GM12872 (cell line): ENCODE measurements at regions not wholly inside any gene's neighbourhood (a gene's known extent, or its start where the extent isn't known, plus 50 kb on each side); places are given as distances from the start of the nearest gene placed in this dataset.

Experiments used
- TF ChIP-seq, protein P1 (sequence below): IDR thresholded peaks from 3 replicates; pipeline ENCODE4 v1.5.1; 2011; ENCODE audit warnings: low read depth, mild to moderate bottlenecking, low read length, moderate library complexity; ENCODE audit not compliant: insufficient read depth

DNA sequence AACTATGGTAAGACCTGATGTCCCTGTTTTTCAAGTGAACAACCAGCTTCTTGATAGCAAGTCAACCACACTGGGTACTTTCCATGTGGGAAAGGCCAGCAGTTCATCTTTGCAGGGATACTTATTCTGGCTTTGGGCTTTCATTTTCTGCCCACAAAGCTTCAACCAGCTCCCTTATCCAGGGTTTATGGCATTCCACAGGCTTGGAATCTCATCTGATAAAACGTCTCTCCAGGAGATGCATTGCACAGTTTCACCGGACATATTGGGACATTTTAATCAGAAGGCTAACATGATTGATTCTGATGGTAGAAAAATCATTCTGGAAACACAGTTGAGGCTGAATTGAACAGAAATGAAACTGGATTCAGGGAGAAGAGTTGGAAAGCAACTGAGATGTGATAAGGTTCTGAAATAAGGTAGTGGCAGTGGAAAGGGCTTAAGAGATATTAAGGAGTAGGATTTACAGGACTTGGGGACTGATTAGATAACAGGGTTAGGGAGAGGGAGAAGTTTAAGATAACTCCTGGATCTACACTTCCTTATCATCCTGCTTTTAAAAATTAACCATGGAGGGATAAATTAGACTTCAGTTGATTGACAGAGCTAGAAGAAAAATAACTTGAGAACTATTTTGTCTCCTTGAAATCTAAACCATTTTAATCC, 195.8 kb upstream of the FBXL7 start:
- TF ChIP-seq, protein P1, sequence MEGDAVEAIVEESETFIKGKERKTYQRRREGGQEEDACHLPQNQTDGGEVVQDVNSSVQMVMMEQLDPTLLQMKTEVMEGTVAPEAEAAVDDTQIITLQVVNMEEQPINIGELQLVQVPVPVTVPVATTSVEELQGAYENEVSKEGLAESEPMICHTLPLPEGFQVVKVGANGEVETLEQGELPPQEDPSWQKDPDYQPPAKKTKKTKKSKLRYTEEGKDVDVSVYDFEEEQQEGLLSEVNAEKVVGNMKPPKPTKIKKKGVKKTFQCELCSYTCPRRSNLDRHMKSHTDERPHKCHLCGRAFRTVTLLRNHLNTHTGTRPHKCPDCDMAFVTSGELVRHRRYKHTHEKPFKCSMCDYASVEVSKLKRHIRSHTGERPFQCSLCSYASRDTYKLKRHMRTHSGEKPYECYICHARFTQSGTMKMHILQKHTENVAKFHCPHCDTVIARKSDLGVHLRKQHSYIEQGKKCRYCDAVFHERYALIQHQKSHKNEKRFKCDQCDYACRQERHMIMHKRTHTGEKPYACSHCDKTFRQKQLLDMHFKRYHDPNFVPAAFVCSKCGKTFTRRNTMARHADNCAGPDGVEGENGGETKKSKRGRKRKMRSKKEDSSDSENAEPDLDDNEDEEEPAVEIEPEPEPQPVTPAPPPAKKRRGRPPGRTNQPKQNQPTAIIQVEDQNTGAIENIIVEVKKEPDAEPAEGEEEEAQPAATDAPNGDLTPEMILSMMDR = no peak

DNA sequence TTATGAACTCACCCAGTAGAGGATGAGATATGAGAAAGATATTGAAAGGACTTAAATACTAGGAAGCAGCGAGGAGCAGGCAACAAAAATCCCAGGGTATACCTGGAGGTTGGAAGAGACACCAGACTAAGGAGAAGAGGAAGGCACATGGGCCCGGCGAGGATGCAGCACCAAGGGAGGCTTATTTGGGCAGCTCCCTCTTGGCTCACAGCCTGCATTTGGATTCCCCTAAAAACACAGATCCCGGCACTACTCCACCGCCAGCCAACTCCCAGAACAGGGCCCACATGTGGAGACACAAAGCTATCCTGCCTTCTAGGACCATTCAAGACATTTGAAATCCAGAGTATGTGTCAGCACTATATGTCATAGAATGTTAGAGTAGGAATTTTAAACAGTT, 199.8 kb upstream of the FBXL7 start:
- TF ChIP-seq, protein P1 = no peak

DNA sequence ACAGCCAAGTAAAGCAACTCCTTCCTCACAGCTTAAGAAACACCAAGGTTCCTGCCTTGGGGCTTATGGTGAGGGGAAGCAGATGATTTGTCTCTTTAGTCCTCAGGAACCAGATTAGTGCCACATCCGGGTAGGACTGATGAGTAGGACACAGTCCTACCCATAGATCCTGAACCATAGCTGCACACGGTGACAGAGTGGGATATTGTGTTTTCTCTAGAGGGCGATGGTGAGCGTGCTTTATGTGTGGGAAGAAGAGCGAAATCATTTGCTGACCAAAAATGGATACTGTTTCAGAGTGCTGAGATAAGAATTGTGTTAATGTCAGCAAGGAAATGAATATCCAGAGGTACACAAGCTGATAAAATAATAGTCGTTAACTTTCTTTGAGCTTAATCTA, 209.0 kb upstream of the FBXL7 start:
- TF ChIP-seq, protein P1 = no peak

DNA sequence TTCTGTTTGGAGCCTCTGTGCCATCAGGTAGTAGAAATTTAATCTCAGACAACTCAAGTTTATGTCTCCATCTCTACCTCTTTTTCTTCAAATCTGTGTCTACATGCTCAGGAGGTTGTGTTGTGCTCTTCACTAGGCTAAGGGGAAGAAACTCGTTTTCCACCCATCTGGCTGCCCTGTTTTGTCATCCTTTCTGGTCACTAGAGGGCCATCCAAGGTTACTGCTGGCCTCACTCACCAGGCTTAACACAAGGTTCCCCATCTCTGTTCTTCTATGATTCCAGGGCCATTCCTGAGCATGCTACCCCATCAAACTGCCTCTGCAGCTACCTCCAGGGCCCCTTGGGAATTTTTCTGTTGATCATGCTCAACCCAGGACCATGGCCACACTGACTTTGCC, 213.3 kb upstream of the FBXL7 start:
- TF ChIP-seq, protein P1 = no peak

DNA sequence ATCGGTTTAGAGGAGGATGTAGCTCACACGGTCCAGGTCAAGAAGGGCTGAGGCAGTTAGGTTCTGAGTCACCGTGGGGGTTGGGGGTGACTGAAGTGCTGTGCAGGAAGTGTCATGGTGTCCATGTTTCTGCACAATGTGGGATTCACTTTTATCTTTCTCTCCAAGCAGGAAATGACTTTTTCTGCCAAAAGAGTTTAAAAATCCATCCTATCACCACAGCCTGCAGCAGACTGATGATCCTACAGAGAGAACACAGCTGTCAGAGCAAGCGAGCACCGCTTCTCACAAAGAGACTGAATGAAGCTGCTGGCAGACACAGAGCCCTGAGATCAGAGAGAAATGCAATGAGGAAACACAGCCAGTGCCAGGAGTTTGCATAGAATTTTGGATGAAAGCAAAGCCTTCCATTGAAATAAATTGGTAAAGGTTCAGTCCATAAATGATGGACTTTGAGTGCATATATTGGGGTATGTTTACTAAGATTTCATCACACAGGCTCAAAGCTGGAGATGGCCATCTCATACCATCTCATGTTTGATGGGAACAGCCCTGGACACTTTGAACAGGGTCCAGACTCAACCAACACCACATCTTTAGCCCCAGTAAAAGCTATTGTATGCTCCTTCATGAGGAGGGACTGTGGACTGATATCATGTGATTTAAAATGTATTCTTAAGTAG, 213.9 kb upstream of the FBXL7 start:
- TF ChIP-seq, protein P1 = no peak

DNA sequence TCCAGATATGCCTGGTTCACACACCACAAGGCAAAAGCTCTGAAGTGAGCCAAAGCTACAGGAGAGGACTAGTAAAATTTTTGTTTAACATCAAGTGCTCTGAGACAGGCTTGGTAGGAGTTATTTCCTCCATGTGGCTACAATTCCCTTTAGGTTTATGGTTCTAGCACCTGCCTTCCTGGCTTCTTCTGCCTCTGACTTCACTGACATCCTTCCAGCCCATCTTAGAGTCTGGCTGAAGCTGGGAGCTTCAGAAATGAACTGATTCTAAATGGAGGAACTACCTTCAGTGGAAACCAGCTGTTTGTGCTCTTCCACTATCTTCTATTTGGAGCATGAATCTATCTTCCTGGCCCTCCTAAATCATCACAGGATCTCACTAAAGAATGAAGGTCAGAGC, 215.3 kb upstream of the FBXL7 start:
- TF ChIP-seq, protein P1 = no peak

DNA sequence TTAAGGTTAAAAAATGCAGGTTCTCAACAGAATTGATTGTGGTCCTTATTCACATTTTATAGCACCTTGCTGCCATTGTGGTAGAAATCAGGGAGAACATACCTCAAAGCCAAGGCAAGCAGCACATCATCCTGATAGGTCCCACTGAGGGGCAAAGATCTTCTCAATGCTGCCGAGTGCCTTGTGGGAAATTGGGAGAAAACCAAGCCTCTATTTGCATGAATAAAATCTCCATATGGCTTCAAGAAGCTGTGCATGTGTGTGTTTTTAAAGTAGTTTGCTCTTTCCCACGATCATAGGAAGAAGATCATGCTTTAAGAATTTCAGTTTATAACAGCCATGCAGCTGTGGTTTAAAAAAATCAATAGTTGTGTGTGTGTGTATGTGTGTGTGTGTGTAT, 216.9 kb upstream of the FBXL7 start:
- TF ChIP-seq, protein P1 = no peak
